Trophoblast cell (in vitro differentiated cells and primary cell): ENCODE measurements at regions not wholly inside any gene's neighbourhood (a gene's known extent, or its start where the extent isn't known, plus 50 kb on each side); places are given as distances from the start of the nearest gene placed in this dataset.
"Not testable (repeated sequence)": the region's sequence is repeated elsewhere in the genome, so short reads cannot be mapped to it uniquely, and the experiment has no call there.

Experiments
- DNase-seq, 2 donors: peaks; one replicate each; pipeline ENCODE4 v3.0.0-alpha.2; 2016
- H2AFZ ChIP-seq: 2 replicates; pipeline ENCODE4 v1.6.1; 2013; ENCODE audit warnings: low read length, moderate library complexity, mild to moderate bottlenecking; ENCODE audit not compliant: insufficient read depth, poor library complexity
- H2AK5ac ChIP-seq: 2 replicates; pipeline ENCODE4 v1.6.1; 2013; ENCODE audit warnings: mild to moderate bottlenecking, low read length
- H2BK120ac ChIP-seq: 2 replicates; pipeline ENCODE4 v1.6.1; 2013; ENCODE audit warnings: low read length, mild to moderate bottlenecking, moderate library complexity; ENCODE audit not compliant: insufficient read depth, poor library complexity
- H2BK12ac ChIP-seq: 2 replicates; pipeline ENCODE4 v1.6.1; 2013; ENCODE audit warnings: mild to moderate bottlenecking, low read length, moderate library complexity
- H2BK5ac ChIP-seq: 2 replicates; pipeline ENCODE4 v1.6.1; 2013; ENCODE audit warnings: low read length, low read depth, moderate library complexity, mild to moderate bottlenecking; ENCODE audit not compliant: poor library complexity
- H3K14ac ChIP-seq: 2 replicates; pipeline ENCODE4 v1.6.1; 2013; ENCODE audit warnings: mild to moderate bottlenecking, low read length
- H3K18ac ChIP-seq: 2 replicates; pipeline ENCODE4 v1.6.1; 2013; ENCODE audit warnings: mild to moderate bottlenecking, low read length
- H3K23ac ChIP-seq: 2 replicates; pipeline ENCODE4 v1.6.1; 2013; ENCODE audit warnings: low read length
- H3K27ac ChIP-seq: 2 replicates; pipeline ENCODE4 v1.5.1; 2013; ENCODE audit warnings: low read depth, mild to moderate bottlenecking, inconsistent platforms, low read length, moderate library complexity
- H3K27me3 ChIP-seq: 2 replicates; pipeline ENCODE4 v1.6.1; 2013; ENCODE audit warnings: inconsistent platforms, mild to moderate bottlenecking, low read length, moderate library complexity; ENCODE audit not compliant: insufficient read depth
- H3K36me3 ChIP-seq, 2 experiments: 1 replicate in 1 of 2; 2 replicates in 1 of 2; pipeline ENCODE4 v1.6.1; 2013; ENCODE audit warnings: low read length in 2 of 2, mild to moderate bottlenecking in 2 of 2, moderate library complexity in 1 of 2; ENCODE audit not compliant: insufficient read depth in 2 of 2, control insufficient read depth in 1 of 2
- H3K4ac ChIP-seq: 2 replicates; pipeline ENCODE4 v1.6.1; 2013; ENCODE audit warnings: low read depth, mild to moderate bottlenecking, low read length, moderate library complexity
- H3K4me1 ChIP-seq, 2 experiments: 1 replicate in 1 of 2; 2 replicates in 1 of 2; pipeline ENCODE4 v1.6.1; 2013; ENCODE audit warnings: low read length in 2 of 2, mild to moderate bottlenecking in 2 of 2, moderate library complexity in 1 of 2; ENCODE audit not compliant: insufficient read depth in 2 of 2, control insufficient read depth in 1 of 2
- H3K4me2 ChIP-seq: 2 replicates; pipeline ENCODE4 v1.6.1; 2013; ENCODE audit warnings: inconsistent platforms, mild to moderate bottlenecking, low read length, moderate library complexity
- H3K4me3 ChIP-seq: 2 replicates; pipeline ENCODE4 v1.5.1; 2013; ENCODE audit warnings: mild to moderate bottlenecking, low read depth, low read length, inconsistent platforms
- H3K79me1 ChIP-seq: one replicate; pipeline ENCODE4 v1.6.1; 2013; ENCODE audit warnings: low read length
- H3K79me2 ChIP-seq: 2 replicates; pipeline ENCODE4 v1.6.1; 2013; ENCODE audit warnings: low read length, mild to moderate bottlenecking; ENCODE audit not compliant: control insufficient read depth, insufficient read depth, poor library complexity
- H3K9ac ChIP-seq: 2 replicates; pipeline ENCODE4 v1.6.1; 2013; ENCODE audit warnings: mild to moderate bottlenecking, low read length
- H3K9me3 ChIP-seq: 2 replicates; pipeline ENCODE4 v1.6.1; 2013; ENCODE audit warnings: low read depth, mild to moderate bottlenecking, control low read depth, inconsistent platforms, low read length; ENCODE audit not compliant: insufficient read depth
- H4K12ac ChIP-seq: 2 replicates; pipeline ENCODE4 v1.6.1; 2013; ENCODE audit warnings: low read depth, mild to moderate bottlenecking, low read length, moderate library complexity
- H4K8ac ChIP-seq: 2 replicates; pipeline ENCODE4 v1.6.1; 2013; ENCODE audit warnings: low read depth, mild to moderate bottlenecking, low read length, moderate library complexity
- H4K91ac ChIP-seq: one replicate; pipeline ENCODE4 v1.6.1; 2013; ENCODE audit warnings: low read depth, mild to moderate bottlenecking, low read length, moderate library complexity
- WGBS: extraction: QIAGEN DNeasy Blood & Tissue Kit; methylation state at CpG from one replicate; pipeline ENCODE4 v1.1.7; 2013; ENCODE audit warnings: missing lambda C conversion rate; ENCODE audit not compliant: insufficient read length, insufficient coverage; ENCODE audit errors: extremely low coverage; 5-methylcytosine and 5-hydroxymethylcytosine counted together

- H3K18ac ChIP-seq, result no peak overlapping the region
- no peak overlapping the region for H3K4ac ChIP-seq
Measured at GRCh38 chr22:48499456-48500425, 1327.9 kb downstream of the BRD1 start.

GRCh38 chr22:48498526-48499331 is 1328.9 kb downstream of the BRD1 start:
- H3K9me3 ChIP-seq, result no peaks in the 10 kb centered on the region
- H3K4me3 ChIP-seq, result no peak overlapping the region
- no peak overlapping the region for H3K27ac ChIP-seq
- peaks cover 2 to 10% of the 10 kb centered on the region in 2 experiments for H3K4me1 ChIP-seq
- H2BK5ac ChIP-seq, result no peak overlapping the region
- H2BK12ac ChIP-seq, result no peak overlapping the region
- H3K4me2 ChIP-seq, result no peak overlapping the region
- no peaks in the 10 kb centered on the region for H3K79me2 ChIP-seq
- no peak overlapping the region for H4K12ac ChIP-seq
- H2AFZ ChIP-seq, result no peak overlapping the region
- no peak overlapping the region for H3K23ac ChIP-seq
- H2BK120ac ChIP-seq, result no peak overlapping the region
- H3K4ac ChIP-seq, result no peak overlapping the region
- no peak overlapping the region for H3K14ac ChIP-seq
- no peak overlapping the region for H3K18ac ChIP-seq
- H3K9ac ChIP-seq, result no peak overlapping the region
- no peaks in the 10 kb centered on the region for H3K36me3 ChIP-seq
- no peak overlapping the region for H2AK5ac ChIP-seq
- no peaks in the 10 kb centered on the region for H3K79me1 ChIP-seq
- DNase-seq, result no peak
- no peak overlapping the region for H4K8ac ChIP-seq
- WGBS, result no CpG with 5 or more reads among the region's 26 CpGs
- no peaks in the 10 kb centered on the region for H3K27me3 ChIP-seq
- H4K91ac ChIP-seq, result no peak overlapping the region

More at GRCh38 chr22:48499456-48500425, 1327.9 kb downstream of the BRD1 start:
- H3K14ac ChIP-seq, result no peak overlapping the region
- DNase-seq, result no peak
- H2AFZ ChIP-seq, result no peak overlapping the region
- no peak overlapping the region for H3K9ac ChIP-seq
- no peak overlapping the region for H4K12ac ChIP-seq
- no peak overlapping the region for H4K8ac ChIP-seq
- no peak overlapping the region for H3K4me3 ChIP-seq
- H3K27ac ChIP-seq, result no peak overlapping the region
- H3K9me3 ChIP-seq, result no peaks in the 10 kb centered on the region
- no peak overlapping the region for H2AK5ac ChIP-seq
- no peaks in the 10 kb centered on the region for H3K79me1 ChIP-seq
- no peak overlapping the region for H3K4me2 ChIP-seq
- no peak overlapping the region for H4K91ac ChIP-seq
- no peaks in the 10 kb centered on the region for H3K79me2 ChIP-seq
- H2BK5ac ChIP-seq, result no peak overlapping the region
- no peak overlapping the region for H3K23ac ChIP-seq
- H3K36me3 ChIP-seq, result no peaks in the 10 kb centered on the region
- no peak overlapping the region for H2BK120ac ChIP-seq
- no CpG with 5 or more reads among the region's 26 CpGs for WGBS
- H3K27me3 ChIP-seq, result no peaks in the 10 kb centered on the region
- no peak overlapping the region for H2BK12ac ChIP-seq
- peaks cover 2 to 10% of the 10 kb centered on the region in 2 experiments for H3K4me1 ChIP-seq

- H3K18ac ChIP-seq, H3K4me2 ChIP-seq, H4K91ac ChIP-seq, H3K79me2 ChIP-seq, H3K36me3 ChIP-seq, H2BK120ac ChIP-seq, H2AK5ac ChIP-seq, H3K79me1 ChIP-seq, H4K12ac ChIP-seq, H3K27ac ChIP-seq, H3K9ac ChIP-seq, H3K23ac ChIP-seq, H4K8ac ChIP-seq, H3K27me3 ChIP-seq, H2BK12ac ChIP-seq, H3K14ac ChIP-seq, H3K4me1 ChIP-seq, H2AFZ ChIP-seq, H3K4me3 ChIP-seq, H3K9me3 ChIP-seq, H3K4ac ChIP-seq, H2BK5ac ChIP-seq, DNase-seq: not testable (repeated sequence)
- WGBS, result no CpG with 5 or more reads among the region's 16 CpGs
Measured at GRCh38 chr22:48497743-48498520, 1329.7 kb downstream of the BRD1 start.

- Histone ChIP-seq H2AK5ac (no peak overlapping the region), H3K27ac (no peak overlapping the region)
- no CpG with 5 or more reads among the region's 30 CpGs for WGBS
Measured at GRCh38 chr22:48496987-48497650, 1330.6 kb downstream of the BRD1 start.

More at GRCh38 chr22:48496987-48497650, 1330.6 kb downstream of the BRD1 start:
- peaks cover 2 to 10% of the 10 kb centered on the region in 2 experiments for H3K4me1 ChIP-seq
- H2AFZ ChIP-seq, result no peak overlapping the region
- peak overlapping the region; percentile 2 for H3K4me2 ChIP-seq
- H3K4ac ChIP-seq, result no peak overlapping the region
- no peaks in the 10 kb centered on the region for H3K79me2 ChIP-seq
- no peak overlapping the region for H4K91ac ChIP-seq
- no peak overlapping the region for H4K12ac ChIP-seq
- H3K79me1 ChIP-seq, result no peaks in the 10 kb centered on the region
- no peaks in the 10 kb centered on the region for H3K36me3 ChIP-seq
- H3K9me3 ChIP-seq, result peaks cover 2% of the 10 kb centered on the region
- H3K4me3 ChIP-seq, result no peak overlapping the region
- H2BK5ac ChIP-seq, result no peak overlapping the region
- H3K18ac ChIP-seq, result no peak overlapping the region
- no peaks in the 10 kb centered on the region for H3K27me3 ChIP-seq
- no peak overlapping the region for H3K9ac ChIP-seq
- H3K23ac ChIP-seq, result no peak overlapping the region
- no peak overlapping the region for H2BK12ac ChIP-seq
- no peak overlapping the region for H4K8ac ChIP-seq
- no peak overlapping the region for H3K14ac ChIP-seq
- DNase-seq, result no peak
- no peak overlapping the region for H2BK120ac ChIP-seq
